Islet precursor cell (in vitro differentiated cells): ENCODE measurements at regions not wholly inside any gene's neighbourhood (a gene's known extent, or its start where the extent isn't known, plus 50 kb on each side); places are given as distances from the start of the nearest gene placed in this dataset.

ENCODE experiments used
- DNase-seq: peaks from one replicate; pipeline ENCODE4 v3.0.0-alpha.2; 2018

- DNase-seq = no peak
Measured at GRCh38 chr3:71849681-71850080, 64.7 kb upstream of the PROK2 start.

GRCh38 chr3:71847794-71848193 lies 62.8 kb upstream of the PROK2 start:
- peak; percentile 56 for DNase-seq

- peak; percentile 69 for DNase-seq
Measured at GRCh38 chr3:71846185-71846584, 61.2 kb upstream of the PROK2 start.

- no peak for DNase-seq
Measured at GRCh38 chr3:71843071-71843470, 58.1 kb upstream of the PROK2 start.

GRCh38 chr3:71838406-71838805 lies 53.5 kb upstream of the PROK2 start:
- no peak for DNase-seq
